ES-I3 (cell line): ENCODE measurements at regions not wholly inside any gene's neighbourhood (a gene's known extent, or its start where the extent isn't known, plus 50 kb on each side); places are given as distances from the start of the nearest gene placed in this dataset.

Experiments used
- H3K36me3 ChIP-seq: 2 replicates; pipeline ENCODE4 v1.6.1; 2013; ENCODE audit warnings: mild to moderate bottlenecking, low read length, control low read depth, moderate library complexity; ENCODE audit not compliant: insufficient read depth
- H3K4me1 ChIP-seq: 2 replicates; pipeline ENCODE4 v1.6.1; 2013; ENCODE audit warnings: mild to moderate bottlenecking, control low read depth, low read length; ENCODE audit not compliant: insufficient read depth
- H3K9ac ChIP-seq: 2 replicates; pipeline ENCODE4 v1.6.1; 2013; ENCODE audit warnings: low read depth, mild to moderate bottlenecking, low read length, moderate library complexity
- H3K9me3 ChIP-seq: 2 replicates; pipeline ENCODE4 v1.6.1; 2013; ENCODE audit warnings: mild to moderate bottlenecking, low read length, moderate library complexity; ENCODE audit not compliant: control insufficient read depth, insufficient read depth

GRCh38 chr3:118476885-118477618 lies 557.6 kb downstream of the IGSF11 start:
- Histone ChIP-seq H3K36me3 (no peaks in the 10 kb centered on the region), H3K4me1 (peaks cover 33% of the 10 kb centered on the region; the same call in 1 of the 2 replicates), H3K9ac (no peak overlapping the region)

DNA sequence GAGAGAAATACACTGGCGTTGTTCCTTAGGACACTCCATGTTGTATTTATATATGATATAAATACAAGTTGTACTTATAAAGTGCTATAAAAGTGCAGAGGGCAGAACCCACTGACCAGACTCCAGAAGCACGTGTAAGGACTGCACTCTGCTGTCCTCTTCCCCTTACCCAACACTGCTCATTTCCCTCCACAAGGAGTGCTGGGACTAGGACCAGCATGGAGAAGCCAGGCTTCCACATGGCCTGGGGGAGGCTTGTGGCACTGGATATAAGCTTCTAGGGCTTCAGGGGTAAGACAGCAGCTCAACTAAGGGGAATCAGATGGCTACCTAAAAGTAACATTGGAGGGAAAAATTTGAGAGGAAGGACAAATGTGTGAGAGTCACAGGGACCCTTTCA lies 556.9 kb downstream of the IGSF11 start:
- Histone ChIP-seq H3K36me3 (no peaks in the 10 kb centered on the region), H3K9ac (no peak overlapping the region; the same call in 1 of the 2 replicates), H3K9me3 (peaks cover 2% of the 10 kb centered on the region; the same call in 1 of the 2 replicates), H3K4me1 (peaks cover 33% of the 10 kb centered on the region; the same call in 1 of the 2 replicates)

More at GRCh38 chr3:118476885-118477618, 557.6 kb downstream of the IGSF11 start:
- peaks cover 2% of the 10 kb centered on the region; the same call in 1 of the 2 replicates for H3K9me3 ChIP-seq

- Histone ChIP-seq H3K9me3 (peaks cover 2% of the 10 kb centered on the region; the same call in 1 of the 2 replicates), H3K9ac (peak overlapping the region; percentile 28; the same call in 1 of the 2 replicates), H3K36me3 (no peaks in the 10 kb centered on the region), H3K4me1 (peaks cover 41% of the 10 kb centered on the region)
These were observed 555.9 kb downstream of the IGSF11 start for GRCh38 chr3:118478706-118479276.

- peak overlapping the region; percentile 28 for H3K9ac ChIP-seq
- H3K36me3 ChIP-seq: no peaks in the 10 kb centered on the region
- no peaks in the 10 kb centered on the region for H3K9me3 ChIP-seq
- H3K4me1 ChIP-seq: peaks cover 41% of the 10 kb centered on the region
These were observed 555.3 kb downstream of the IGSF11 start for GRCh38 chr3:118479376-118479775.

DNA sequence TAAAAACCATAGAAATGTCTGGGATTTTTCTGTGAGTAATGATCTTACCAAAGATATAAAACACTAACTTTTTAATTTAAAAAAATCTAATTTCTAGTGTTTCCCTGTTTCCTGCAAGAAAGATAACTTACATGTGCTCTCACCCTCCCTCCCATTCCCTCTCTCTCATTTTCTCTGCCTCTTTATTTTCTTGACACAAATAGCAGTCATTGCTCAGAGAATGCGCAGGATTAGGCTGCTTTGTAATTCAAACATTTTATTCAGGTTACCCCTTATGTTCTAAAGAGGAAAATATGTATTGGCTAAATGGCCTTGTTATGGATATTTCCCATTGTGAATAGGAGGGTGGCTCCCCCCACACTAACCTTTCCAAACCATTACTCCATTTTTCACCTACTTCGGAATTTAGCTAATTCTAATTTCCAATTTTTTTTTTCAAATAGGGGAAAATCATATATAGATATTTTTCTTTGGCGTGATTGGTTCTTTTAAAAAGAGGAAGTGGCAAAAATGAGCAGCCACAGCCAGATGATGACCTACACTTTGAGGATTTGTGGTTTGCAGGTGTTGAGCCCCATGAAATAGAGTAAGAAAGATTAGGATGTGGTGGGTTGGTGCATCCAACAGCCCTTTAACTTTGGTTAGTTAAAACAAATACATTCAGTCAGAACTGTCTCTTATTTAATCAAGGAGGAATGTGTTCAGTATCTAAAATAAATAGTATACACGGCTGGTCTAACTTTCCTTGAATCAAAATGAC lies 554.4 kb downstream of the IGSF11 start:
- H3K36me3 ChIP-seq: no peaks in the 10 kb centered on the region
- peaks cover 41% of the 10 kb centered on the region for H3K4me1 ChIP-seq
- H3K9ac ChIP-seq: peak overlapping the region; percentile 28

DNA sequence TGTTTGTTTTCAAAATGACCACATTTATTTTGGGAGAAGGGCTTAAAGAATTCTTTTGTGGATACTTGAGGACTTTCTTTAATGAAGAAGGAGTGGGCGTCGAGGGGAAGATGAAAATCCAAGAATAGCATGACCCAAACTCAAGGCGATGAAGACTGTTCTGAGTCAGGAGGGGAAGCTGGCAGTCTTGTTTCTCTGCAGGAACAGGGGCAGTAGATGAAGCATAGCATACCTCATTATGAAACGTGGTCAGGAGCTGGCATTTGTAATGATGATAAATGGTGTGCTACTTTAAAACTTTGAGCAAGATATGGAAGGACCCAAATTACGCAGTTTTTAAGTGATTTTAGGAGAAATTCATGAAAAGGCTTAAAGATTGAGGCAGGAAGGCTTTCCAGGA lies 549.0 kb downstream of the IGSF11 start:
- H3K36me3 ChIP-seq: no peaks in the 10 kb centered on the region
- no peaks in the 10 kb centered on the region for H3K9me3 ChIP-seq

More for the DNA sequence above, 554.4 kb downstream of the IGSF11 start:
- no peaks in the 10 kb centered on the region for H3K9me3 ChIP-seq

DNA sequence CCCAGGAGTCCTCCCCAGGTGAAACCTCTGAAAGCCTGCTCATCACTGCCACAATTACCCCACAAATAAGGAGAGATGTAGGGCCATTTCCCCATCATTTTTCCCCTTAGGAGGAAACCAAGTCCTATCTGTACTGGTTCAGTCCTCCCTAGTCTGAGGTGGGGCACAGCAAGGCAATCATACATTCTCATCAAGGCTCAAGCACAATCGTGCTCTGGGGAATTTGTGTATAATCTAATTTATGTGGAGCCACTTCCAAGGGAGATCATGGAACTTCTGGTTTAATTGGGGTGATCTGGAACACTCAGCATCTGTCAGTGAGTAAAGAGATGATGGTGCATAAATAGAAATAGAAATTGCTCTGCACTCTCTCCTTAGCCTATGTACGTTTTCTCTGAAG lies 546.9 kb downstream of the IGSF11 start:
- 0 out of 2 replicates have a peak, but pooled peaks cover 3% of the 10 kb centered on the region for H3K9me3 ChIP-seq
- H3K9ac ChIP-seq: no peak overlapping the region
- no peaks in the 10 kb centered on the region for H3K36me3 ChIP-seq
- peaks cover 21% of the 10 kb centered on the region for H3K4me1 ChIP-seq

More for the DNA sequence above, 549.0 kb downstream of the IGSF11 start:
- Histone ChIP-seq H3K9ac (no peak overlapping the region), H3K4me1 (peaks cover 34% of the 10 kb centered on the region)

- Histone ChIP-seq H3K9ac (no peak overlapping the region), H3K4me1 (peaks cover 13% of the 10 kb centered on the region), H3K36me3 (no peaks in the 10 kb centered on the region), H3K9me3 (0 out of 2 replicates have a peak, but pooled peaks cover 3% of the 10 kb centered on the region)
These were observed 545.9 kb downstream of the IGSF11 start for GRCh38 chr3:118488732-118489131.

GRCh38 chr3:118495206-118495605 lies 539.4 kb downstream of the IGSF11 start:
- no peaks in the 10 kb centered on the region for H3K36me3 ChIP-seq
- H3K4me1 ChIP-seq: no peaks in the 10 kb centered on the region
- H3K9me3 ChIP-seq: 0 out of 2 replicates have a peak, but pooled peaks cover 3% of the 10 kb centered on the region
- no peak overlapping the region for H3K9ac ChIP-seq

GRCh38 chr3:118497274-118497673 lies 537.4 kb downstream of the IGSF11 start:
- Histone ChIP-seq H3K36me3 (no peaks in the 10 kb centered on the region), H3K9me3 (no peaks in the 10 kb centered on the region), H3K4me1 (peaks cover 17% of the 10 kb centered on the region), H3K9ac (no peak overlapping the region)

- no peak overlapping the region for H3K9ac ChIP-seq
These were observed 533.5 kb downstream of the IGSF11 start for GRCh38 chr3:118501152-118501551.

DNA sequence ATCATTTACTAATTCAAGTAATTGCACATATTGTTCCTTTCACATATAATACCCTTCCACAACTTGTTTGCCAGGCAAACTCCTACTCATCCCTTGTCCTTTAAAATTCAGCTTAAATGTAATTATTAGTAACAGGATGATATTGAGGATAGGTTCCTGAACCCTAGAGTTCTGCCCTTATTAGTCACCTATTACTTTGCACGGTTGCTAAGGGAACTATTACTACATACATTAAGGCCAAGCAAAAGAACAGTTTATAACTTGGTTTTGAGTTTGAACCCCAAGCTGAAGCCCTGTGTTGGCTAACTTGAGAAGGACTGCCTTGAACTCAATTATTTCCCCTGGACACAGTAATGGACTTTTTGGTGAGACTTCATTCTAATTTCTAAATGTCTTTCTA lies 529.7 kb downstream of the IGSF11 start:
- Histone ChIP-seq H3K36me3 (no peaks in the 10 kb centered on the region), H3K9me3 (no peaks in the 10 kb centered on the region), H3K4me1 (peaks cover 18% of the 10 kb centered on the region), H3K9ac (no peak overlapping the region)

More at GRCh38 chr3:118501152-118501551, 533.5 kb downstream of the IGSF11 start:
- H3K9me3 ChIP-seq: no peaks in the 10 kb centered on the region
- H3K4me1 ChIP-seq: peaks cover 18% of the 10 kb centered on the region
- no peaks in the 10 kb centered on the region for H3K36me3 ChIP-seq

- Histone ChIP-seq H3K4me1 (peaks cover 15% of the 10 kb centered on the region), H3K9me3 (no peaks in the 10 kb centered on the region), H3K9ac (no peak overlapping the region), H3K36me3 (no peaks in the 10 kb centered on the region)
These were observed 528.9 kb downstream of the IGSF11 start for GRCh38 chr3:118505784-118506183.

DNA sequence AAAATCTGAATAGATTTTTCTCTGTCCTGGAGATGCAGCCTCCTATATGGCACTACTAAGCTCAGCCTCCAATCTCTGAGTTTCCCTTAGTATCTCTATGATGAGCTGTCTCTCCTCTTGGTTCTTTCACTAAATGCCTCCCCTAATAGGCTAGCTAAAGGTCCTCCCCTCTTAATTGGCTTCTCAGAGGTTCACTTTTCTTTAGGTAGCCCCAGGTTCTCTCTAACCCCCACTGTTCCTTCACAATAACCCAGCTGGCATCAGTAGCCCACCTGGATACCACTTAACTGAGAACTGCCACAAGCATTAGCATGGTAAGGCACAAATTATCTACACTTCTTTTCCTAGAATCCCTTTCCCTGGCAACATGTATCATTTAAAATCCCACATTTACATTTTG lies 523.2 kb downstream of the IGSF11 start:
- Histone ChIP-seq H3K9me3 (no peaks in the 10 kb centered on the region), H3K9ac (no peak overlapping the region), H3K4me1 (no peaks in the 10 kb centered on the region)

More for the DNA sequence above, 523.2 kb downstream of the IGSF11 start:
- H3K36me3 ChIP-seq: no peaks in the 10 kb centered on the region
